GM12801 (cell line): ENCODE measurements at regions not wholly inside any gene's neighbourhood (a gene's known extent, or its start where the extent isn't known, plus 50 kb on each side); places are given as distances from the start of the nearest gene placed in this dataset.

Experiments used
- TF ChIP-seq, protein P1 (sequence below): IDR thresholded peaks from one replicate; pipeline ENCODE4 v1.5.1; 2011; ENCODE audit warnings: control low read depth; ENCODE audit not compliant: insufficient read length; ENCODE audit errors: extremely low read depth

DNA sequence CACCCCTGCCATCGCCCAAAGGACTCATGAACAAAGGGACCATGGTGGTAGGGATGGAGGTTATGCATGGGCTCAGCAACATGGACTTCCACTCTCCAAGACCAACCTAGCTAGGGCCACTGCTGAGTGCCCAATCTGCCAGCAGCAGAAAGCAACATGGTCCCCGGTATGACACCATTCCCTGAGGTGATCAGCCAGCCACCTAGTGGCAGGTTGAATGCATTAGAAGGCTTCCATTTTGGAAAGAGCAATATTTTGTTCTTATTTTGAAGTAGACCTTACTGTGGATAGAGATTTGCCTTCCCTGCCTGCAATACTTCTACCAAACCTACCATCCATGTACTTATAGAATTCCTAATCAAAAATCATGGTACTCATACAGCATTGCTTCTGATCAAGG lies 99.8 kb downstream of the METTL4 start:
- TF ChIP-seq, protein P1, sequence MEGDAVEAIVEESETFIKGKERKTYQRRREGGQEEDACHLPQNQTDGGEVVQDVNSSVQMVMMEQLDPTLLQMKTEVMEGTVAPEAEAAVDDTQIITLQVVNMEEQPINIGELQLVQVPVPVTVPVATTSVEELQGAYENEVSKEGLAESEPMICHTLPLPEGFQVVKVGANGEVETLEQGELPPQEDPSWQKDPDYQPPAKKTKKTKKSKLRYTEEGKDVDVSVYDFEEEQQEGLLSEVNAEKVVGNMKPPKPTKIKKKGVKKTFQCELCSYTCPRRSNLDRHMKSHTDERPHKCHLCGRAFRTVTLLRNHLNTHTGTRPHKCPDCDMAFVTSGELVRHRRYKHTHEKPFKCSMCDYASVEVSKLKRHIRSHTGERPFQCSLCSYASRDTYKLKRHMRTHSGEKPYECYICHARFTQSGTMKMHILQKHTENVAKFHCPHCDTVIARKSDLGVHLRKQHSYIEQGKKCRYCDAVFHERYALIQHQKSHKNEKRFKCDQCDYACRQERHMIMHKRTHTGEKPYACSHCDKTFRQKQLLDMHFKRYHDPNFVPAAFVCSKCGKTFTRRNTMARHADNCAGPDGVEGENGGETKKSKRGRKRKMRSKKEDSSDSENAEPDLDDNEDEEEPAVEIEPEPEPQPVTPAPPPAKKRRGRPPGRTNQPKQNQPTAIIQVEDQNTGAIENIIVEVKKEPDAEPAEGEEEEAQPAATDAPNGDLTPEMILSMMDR, result no peak

DNA sequence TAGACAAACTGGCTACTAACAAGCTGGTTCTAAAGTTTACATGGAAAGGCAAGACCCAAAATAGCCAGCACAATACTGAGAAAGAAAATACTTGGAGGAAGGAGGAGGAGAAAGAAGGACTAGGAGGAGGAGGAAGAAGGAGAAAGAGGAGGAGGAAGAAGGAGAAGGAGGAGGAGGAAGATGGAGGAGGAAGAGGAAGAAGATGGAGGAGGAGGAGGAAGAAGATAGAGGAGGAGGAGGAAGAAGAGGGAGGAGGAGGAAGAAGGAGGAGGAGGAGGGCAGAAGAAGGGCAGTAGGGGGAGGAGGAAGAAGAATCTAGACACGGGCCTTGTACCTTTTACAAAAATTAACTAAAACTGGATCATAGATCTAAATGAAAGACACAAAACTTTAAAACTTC lies 92.6 kb downstream of the METTL4 start:
- TF ChIP-seq, protein P1, result no peak

DNA sequence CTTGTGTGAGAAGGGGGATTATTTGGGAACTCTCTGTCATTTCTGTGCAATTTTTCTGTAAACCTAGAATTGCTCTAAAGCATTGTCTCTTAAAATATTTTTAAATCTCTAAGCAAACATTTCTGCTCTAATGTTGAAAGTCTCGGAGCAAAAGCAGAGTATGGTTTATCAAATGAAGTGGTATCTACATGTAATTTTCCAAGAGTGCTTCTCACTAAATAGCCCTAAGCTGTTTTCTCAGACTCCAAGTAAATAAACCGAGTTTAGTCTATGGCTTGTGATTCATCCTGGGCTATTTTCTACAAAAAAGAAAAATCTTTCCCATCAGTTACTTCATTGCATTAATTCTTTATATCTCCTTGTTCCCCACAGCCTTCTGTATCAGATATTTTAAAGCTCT lies 90.8 kb downstream of the METTL4 start:
- TF ChIP-seq, protein P1, result no peak

DNA sequence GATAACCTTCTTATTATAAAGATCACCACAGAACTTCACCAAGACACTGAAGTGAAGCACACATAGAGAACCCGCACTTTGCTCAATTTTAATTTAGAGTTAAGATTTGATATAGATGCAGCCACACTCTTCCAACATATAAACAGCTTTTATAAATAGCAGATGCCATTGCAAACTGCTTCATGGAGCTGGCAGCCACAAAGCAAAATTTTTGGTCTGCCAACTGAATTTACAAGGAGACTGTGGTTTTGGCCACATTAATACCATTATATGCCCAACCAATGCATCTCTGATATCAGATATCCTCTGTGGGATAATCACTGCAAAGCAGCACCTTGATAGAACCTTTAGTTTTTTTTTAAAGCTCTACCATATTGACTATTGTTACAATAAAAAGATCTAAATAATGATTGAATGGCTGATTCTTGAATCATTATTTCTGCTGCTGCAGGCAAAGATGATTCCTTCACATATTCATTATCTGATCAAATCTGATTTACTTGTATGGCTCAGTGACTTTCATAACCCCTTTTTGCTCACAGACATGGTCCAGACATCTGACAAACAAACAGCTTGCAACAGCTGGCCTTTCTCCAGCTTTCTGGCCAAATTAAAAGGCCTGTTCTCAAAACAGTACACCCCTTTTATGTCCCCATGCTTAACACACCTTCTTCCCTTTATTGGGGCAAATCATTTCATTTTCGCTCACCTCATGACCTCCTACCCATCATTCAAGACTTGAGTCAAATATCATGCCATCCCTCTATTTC lies 88.4 kb downstream of the METTL4 start:
- TF ChIP-seq, protein P1, result no peak

DNA sequence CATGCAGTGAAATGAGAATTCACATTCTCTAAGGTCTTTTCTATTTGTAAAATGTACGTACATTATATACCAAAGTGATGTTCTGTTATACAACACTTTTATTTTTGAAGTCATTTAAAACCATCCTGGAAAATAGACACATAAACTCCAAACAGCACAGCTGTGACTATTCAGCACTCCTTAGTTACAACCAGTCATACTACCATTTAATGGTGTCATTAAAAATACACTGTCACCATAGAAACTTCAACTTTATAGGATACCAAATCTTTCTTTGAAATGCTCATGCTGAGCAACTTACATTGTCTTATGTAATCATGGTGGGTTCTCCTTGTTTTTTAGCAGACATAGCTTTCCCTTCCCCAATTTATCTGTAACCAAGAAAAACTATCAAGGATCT lies 85.3 kb downstream of the METTL4 start:
- TF ChIP-seq, protein P1, result no peak

DNA sequence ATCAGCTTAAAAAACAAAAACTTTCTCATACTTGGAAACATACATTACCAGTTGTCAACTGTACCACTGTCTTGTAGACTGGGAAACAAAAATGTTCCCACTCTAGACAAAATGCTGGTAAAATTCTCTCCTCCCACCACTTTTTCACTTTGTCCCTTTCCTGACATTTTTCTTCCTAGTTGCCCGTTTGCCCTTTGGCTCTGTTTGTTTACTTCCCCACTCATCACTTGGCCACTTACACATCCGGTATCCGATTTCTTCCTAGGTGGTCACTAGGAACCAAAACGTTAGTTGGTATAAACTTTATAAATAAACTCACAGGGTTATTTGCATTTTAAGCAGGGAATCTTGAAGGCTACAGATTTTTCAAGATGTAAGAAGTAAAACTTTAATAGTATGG lies 84.9 kb downstream of the METTL4 start:
- TF ChIP-seq, protein P1, result no peak
